Fibroblast of pulmonary artery (primary cell): ENCODE measurements at regions not wholly inside any gene's neighbourhood (a gene's known extent, or its start where the extent isn't known, plus 50 kb on each side); places are given as distances from the start of the nearest gene placed in this dataset.

Source experiments
- DNase-seq: peaks from one replicate; pipeline ENCODE4 v3.0.0-alpha.2; 2010; ENCODE audit warnings: low read depth
- H3K4me3 ChIP-seq: replicated peaks from 2 replicates; pipeline ENCODE4 v1.5.1; 2011; ENCODE audit warnings: low read depth, mild to moderate bottlenecking, control low read depth, low read length, moderate library complexity
- CTCF ChIP-seq: IDR thresholded peaks from 2 replicates; pipeline ENCODE4 v1.5.1; 2011; ENCODE audit warnings: mild to moderate bottlenecking, control low read depth, low read length, inconsistent platforms; ENCODE audit errors: missing control alignments

DNA sequence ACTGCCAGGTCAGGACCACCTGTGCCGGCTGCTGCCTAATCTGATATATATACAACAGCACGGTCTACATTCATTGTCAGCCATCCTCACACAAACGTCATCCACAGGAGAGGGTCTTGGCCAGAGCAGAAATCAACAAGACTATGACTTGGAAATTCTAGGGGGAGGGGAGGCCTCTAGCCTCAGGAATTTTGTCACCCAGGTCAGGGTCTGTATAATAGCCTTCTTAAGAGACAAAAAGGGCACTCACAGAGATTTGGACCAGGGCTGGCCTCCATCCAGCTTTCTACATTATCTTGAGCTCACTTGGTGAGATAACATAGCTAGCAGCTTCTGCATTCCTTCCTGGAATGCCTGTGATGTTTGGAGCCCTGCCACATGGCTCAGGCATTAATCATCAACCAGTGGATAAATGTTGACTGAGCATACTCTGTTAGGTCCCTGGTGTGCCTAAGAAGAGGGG, 50.4 kb upstream of the CTIF start:
- peak; percentile 96 for DNase-seq

GRCh38 chr18:48486754-48487153, 52.1 kb upstream of the CTIF start:
- TF ChIP-seq CTCF, result no peak
- H3K4me3 ChIP-seq, result no peak overlapping the region
- DNase-seq, result peak; percentile 76

More for the DNA sequence above, 50.4 kb upstream of the CTIF start:
- no peak overlapping the region for H3K4me3 ChIP-seq
- no peak for TF ChIP-seq CTCF

- H3K4me3 ChIP-seq, result no peak overlapping the region
- no peak for TF ChIP-seq CTCF
- no peak for DNase-seq
Measured at GRCh38 chr18:48485828-48486405, 52.9 kb upstream of the CTIF start.

- TF ChIP-seq CTCF, result no peak
- no peak overlapping the region for H3K4me3 ChIP-seq
- no peak for DNase-seq
Measured at GRCh38 chr18:48481092-48481491, 57.7 kb upstream of the CTIF start.

DNA sequence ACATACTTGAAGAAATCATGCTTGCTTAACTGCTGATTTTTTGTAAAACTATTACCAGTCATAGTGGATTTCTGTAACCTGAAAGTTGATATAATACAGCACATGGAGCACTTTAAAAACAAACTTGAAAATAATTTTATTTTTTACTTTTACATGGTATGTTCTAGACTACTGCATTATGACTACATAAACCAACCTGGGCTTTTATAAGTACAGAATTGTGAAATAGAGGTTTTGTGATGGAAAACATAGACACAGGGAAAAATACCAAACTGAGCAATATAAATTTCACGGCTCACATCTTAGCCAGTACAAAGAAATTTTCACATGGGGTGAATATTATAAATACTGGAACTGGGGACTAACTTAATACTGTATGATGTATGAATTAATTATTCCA, 59.3 kb upstream of the CTIF start:
- no peak overlapping the region for H3K4me3 ChIP-seq
- no peak for DNase-seq
- no peak for TF ChIP-seq CTCF

DNA sequence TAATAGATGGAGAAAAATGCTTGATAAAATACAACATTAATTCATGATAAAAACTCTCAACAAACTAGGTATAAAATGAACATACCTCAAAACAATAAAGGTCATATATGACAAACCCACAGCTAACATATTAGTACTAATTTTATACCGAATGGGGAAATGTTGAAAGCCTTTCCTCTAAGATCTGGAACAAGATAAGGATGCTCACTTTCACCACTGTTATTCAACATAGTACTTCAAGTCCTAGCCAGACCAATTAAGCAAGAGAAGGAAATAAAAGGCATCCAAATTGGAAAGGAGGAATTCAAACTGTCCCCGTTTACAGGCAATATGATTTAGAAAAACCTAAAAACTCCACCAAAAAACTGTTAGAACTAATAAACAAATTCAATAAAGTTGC, 61.5 kb upstream of the CTIF start:
- no peak overlapping the region for H3K4me3 ChIP-seq
- DNase-seq, result peak; percentile 26
- no peak for TF ChIP-seq CTCF

GRCh38 chr18:48476550-48476917, 62.3 kb upstream of the CTIF start:
- TF ChIP-seq CTCF, result no peak
- no peak for DNase-seq
- no peak overlapping the region for H3K4me3 ChIP-seq
